Effector memory CD4-positive, alpha-beta T cell (primary cell): ENCODE measurements at regions not wholly inside any gene's neighbourhood (a gene's known extent, or its start where the extent isn't known, plus 50 kb on each side); places are given as distances from the start of the nearest gene placed in this dataset.

Experiments
- DNase-seq, 3 donors: peaks; one replicate each; pipeline ENCODE4 v3.0.0-alpha.2; 2020
- H3K27ac ChIP-seq: 2 replicates; pipeline ENCODE4 v1.7.0; 2013; ENCODE audit warnings: mild to moderate bottlenecking, low read length, moderate library complexity; ENCODE audit not compliant: insufficient read depth, poor library complexity, severe bottlenecking
- H3K27me3 ChIP-seq: replicated peaks from 2 replicates; pipeline ENCODE4 v1.7.0; 2013; ENCODE audit warnings: mild to moderate bottlenecking, low read length; ENCODE audit not compliant: insufficient read depth, control insufficient read depth, poor library complexity, severe bottlenecking
- H3K36me3 ChIP-seq: 2 replicates; pipeline ENCODE4 v1.7.0; 2013; ENCODE audit warnings: mild to moderate bottlenecking, low read length, moderate library complexity; ENCODE audit not compliant: control insufficient read depth, insufficient read depth
- H3K4me1 ChIP-seq: 2 replicates; pipeline ENCODE4 v1.7.0; 2013; ENCODE audit warnings: low read length, mild to moderate bottlenecking; ENCODE audit not compliant: control insufficient read depth, insufficient read depth, poor library complexity, severe bottlenecking
- H3K4me3 ChIP-seq: 2 replicates; pipeline ENCODE4 v1.7.0; 2013; ENCODE audit warnings: low read length, low read depth, mild to moderate bottlenecking; ENCODE audit not compliant: insufficient read depth, poor library complexity, severe bottlenecking
- H3K9me3 ChIP-seq: 2 replicates; pipeline ENCODE4 v1.7.0; 2013; ENCODE audit warnings: mild to moderate bottlenecking, low read length, moderate library complexity; ENCODE audit not compliant: control insufficient read depth

DNA sequence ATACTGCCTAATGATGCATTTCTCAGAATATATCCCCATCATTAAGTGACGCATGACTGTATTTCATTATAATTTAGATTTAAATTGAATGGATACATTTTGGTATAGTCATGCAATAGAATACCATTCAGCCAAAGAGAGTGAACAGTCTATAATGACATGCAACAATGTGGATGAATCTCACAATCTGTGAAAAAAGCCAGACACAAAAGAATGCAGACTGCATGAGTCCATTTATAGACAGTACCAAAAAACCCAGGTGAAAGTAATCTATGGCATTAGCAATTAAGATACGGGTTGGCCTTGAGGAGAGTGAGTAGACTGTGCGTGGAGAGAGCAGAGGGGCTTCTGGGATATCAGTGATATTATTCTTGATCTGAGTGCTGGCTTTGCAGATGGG is 239.7 kb upstream of the PGRMC2 start:
- H3K4me1 ChIP-seq: no peaks in the 10 kb centered on the region

DNA sequence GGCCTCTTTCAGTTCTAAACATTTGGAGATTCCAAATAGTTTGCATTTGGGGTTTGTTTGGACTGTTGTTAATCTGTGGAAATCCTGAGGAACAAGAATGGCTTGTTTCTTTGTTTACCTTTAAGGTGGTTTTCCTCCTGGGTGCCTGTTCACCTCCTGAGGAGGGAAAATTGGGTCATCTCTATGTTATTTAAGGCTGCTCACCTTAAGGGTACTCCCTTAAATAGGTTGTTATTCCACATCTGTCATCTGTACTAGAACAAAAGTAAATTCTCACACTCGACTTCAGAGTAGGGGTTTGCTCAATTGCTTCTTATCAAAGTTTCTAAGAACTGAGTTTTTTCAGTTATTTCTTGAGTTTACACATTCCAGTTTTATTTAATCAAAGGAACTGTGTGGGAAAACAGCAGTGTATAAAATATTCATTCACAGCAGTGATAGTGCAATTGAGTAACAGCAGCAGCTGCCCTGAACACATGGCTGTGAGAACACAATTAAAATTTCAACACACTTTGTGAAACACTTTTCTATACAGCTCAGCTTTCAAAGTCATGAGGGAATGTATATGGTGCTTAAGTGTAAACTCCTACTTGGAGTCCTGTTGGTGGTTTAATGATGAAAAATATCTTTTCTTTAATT is 238.5 kb upstream of the PGRMC2 start:
- DNase-seq: no peak
- Histone ChIP-seq H3K9me3 (no peaks in the 10 kb centered on the region), H3K27me3 (no peaks in the 10 kb centered on the region), H3K4me3 (no peak overlapping the region), H3K4me1 (no peaks in the 10 kb centered on the region), H3K27ac (no peak overlapping the region), H3K36me3 (no peaks in the 10 kb centered on the region)

More for the DNA sequence above, 239.7 kb upstream of the PGRMC2 start:
- no peaks in the 10 kb centered on the region for H3K9me3 ChIP-seq
- H3K4me3 ChIP-seq: no peak overlapping the region
- no peak for DNase-seq
- H3K27ac ChIP-seq: no peak overlapping the region
- no peaks in the 10 kb centered on the region for H3K27me3 ChIP-seq
- H3K36me3 ChIP-seq: no peaks in the 10 kb centered on the region

DNA sequence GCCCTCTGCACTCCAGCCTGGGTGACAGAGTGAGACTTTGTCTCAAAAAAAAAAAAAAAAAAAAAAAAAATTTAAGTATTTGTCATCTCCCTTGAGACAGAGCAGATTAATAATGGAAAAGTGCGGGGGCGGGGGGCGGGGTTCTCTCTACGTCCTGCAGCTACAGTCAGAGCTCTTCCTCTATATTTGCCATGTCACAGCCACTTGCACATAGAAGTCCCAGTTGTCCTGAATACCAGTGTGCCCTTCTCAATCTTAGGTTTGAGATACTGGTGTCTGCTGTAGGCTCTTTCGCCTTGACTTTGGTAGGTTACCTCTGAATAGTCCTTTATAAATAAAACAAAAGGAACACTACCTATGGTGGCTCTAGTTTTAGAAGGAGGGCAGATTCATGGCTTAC is 237.8 kb upstream of the PGRMC2 start:
- Histone ChIP-seq H3K27me3 (no peaks in the 10 kb centered on the region), H3K36me3 (no peaks in the 10 kb centered on the region), H3K9me3 (no peaks in the 10 kb centered on the region), H3K4me3 (no peak overlapping the region), H3K27ac (no peak overlapping the region), H3K4me1 (no peaks in the 10 kb centered on the region)
- no peak for DNase-seq

DNA sequence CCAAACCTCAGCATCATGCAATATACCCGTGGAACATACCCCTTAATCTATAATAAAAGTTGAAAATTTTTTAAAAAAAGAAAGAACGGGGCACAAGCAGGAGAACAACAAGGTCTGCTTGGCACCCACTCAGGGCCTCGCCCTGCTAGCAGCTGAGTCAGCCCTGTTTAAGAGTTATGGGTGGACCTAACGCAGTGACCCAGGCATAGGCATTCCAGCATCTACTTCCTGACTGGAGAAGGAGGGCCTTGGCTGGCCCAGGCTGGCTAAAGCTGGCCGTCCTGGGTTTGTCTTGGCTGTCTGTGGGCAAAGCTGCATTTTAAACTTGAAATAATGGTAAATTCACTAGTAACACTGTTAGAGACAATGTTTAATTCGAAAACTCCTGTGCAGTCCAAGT is 236.7 kb upstream of the PGRMC2 start:
- Histone ChIP-seq H3K4me1 (no peaks in the 10 kb centered on the region), H3K27me3 (no peaks in the 10 kb centered on the region), H3K27ac (no peak overlapping the region), H3K36me3 (no peaks in the 10 kb centered on the region), H3K4me3 (no peak overlapping the region), H3K9me3 (no peaks in the 10 kb centered on the region)
- no peak for DNase-seq

DNA sequence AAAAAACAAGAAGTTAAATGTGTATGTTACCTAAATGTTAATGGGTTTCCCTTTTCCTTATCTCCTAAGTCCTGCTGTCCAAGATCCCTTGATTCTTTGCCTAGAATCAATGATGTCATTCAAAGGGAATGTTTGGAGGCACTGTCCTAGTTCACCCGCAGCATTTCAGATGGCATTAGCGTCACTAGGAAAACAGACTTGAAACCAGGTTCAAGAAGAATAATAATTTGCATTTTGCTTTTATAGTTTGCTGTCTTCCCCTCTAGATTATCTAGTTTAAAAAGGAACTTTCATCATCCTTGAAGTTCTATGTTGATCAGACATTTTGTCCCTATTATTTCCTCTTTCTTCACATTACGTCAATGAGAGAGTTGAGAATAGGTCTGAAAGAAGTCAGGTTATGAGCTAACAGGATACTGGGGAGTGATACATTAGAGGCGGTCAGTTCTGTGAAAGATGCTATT is 234.1 kb upstream of the PGRMC2 start:
- Histone ChIP-seq H3K36me3 (no peaks in the 10 kb centered on the region), H3K4me3 (no peak overlapping the region), H3K27ac (no peak overlapping the region), H3K9me3 (no peaks in the 10 kb centered on the region), H3K4me1 (no peaks in the 10 kb centered on the region), H3K27me3 (no peaks in the 10 kb centered on the region)
- DNase-seq: no peak

DNA sequence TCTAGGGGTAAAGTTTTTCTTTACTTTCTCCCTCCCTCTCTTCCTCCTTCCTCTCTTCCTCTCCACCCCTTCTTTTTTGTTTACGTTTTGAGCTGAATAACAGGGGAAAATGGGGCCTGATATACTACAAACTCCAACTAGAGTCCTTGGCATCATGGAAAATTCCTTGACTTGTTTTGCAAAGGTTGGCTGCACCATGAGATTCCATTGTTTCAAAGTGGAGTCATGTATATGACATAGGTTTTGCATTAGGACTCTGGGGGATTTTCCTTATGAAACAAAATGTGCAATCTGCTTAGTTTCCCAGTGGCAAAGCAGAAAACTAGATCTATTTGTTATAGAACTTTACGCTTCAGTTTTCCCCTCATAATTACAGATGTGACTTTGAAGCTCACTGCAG is 233.5 kb upstream of the PGRMC2 start:
- Histone ChIP-seq H3K27me3 (no peaks in the 10 kb centered on the region), H3K4me1 (no peaks in the 10 kb centered on the region), H3K27ac (no peak overlapping the region), H3K4me3 (no peak overlapping the region), H3K9me3 (no peaks in the 10 kb centered on the region), H3K36me3 (no peaks in the 10 kb centered on the region)
- no peak for DNase-seq

DNA sequence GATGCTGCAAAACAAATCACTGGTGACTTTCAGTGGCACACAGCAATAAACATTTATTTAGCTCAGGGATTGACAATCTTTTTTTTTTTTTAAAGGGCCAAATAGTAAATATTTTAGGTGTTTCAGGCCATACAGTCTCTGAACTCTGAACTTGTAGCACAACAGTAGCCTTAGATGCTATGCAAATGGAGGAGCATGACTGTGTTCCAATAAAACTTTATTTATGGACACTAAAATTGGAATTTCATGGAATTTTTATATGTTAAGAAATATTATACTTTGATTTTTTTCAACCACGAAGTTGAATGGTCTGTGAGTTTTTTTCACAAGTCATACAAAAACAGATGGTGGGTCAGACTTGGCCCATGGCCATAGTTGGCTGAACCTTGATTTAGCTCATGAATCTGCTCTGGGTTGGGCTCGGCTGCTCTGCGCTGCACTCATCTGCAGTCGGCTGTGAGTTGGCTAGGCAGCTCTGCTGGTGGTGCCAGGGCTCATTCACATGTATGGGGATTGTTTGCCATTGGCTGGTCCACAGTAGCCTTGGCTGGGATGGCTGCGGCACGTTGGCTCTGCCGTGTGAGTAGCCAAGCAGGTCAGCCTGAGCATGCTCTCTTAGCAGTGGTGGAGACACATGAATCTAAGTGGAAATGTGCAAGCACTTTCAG is 231.7 kb upstream of the PGRMC2 start:
- H3K4me3 ChIP-seq: no peak overlapping the region
- H3K27ac ChIP-seq: no peak overlapping the region
- H3K27me3 ChIP-seq: no peaks in the 10 kb centered on the region
- DNase-seq: no peak
- no peaks in the 10 kb centered on the region for H3K4me1 ChIP-seq
- no peaks in the 10 kb centered on the region for H3K36me3 ChIP-seq
- H3K9me3 ChIP-seq: no peaks in the 10 kb centered on the region

DNA sequence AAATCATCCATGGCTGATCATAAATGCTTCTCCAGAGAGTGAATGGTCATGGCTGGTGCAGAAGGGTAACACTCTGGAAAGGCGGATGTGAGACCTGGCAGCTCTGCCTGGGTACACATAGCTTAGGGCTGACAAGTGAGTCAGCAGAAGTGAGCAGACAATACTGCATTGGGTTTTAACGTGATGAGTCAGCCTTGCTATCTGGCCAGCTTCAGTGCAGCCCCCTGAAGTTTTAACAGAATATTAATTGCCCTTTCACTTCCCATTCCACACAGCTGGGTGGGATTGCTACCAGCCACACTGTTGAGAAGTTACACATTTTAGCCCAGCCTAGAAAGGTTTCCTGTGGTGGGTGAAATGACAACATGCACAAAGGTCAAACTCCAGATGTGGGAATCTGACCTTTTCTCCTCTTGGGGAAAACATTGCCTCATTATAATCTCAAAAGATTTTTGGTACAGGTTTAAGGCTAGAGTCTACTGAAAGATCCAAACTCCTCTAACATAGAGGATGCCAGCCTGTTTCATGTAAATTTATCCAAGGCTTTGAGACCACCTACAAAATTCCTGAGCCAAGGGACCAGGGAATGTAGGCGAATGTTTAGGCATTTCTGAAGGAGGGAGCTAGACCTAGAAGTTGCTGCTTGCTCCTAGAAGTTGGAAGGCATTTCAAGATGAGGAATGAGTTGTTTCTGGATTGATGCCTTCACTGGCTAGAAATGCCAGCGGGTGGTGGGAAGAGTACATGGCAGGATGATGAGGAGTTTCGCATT is 230.3 kb upstream of the PGRMC2 start:
- DNase-seq: no peak

DNA sequence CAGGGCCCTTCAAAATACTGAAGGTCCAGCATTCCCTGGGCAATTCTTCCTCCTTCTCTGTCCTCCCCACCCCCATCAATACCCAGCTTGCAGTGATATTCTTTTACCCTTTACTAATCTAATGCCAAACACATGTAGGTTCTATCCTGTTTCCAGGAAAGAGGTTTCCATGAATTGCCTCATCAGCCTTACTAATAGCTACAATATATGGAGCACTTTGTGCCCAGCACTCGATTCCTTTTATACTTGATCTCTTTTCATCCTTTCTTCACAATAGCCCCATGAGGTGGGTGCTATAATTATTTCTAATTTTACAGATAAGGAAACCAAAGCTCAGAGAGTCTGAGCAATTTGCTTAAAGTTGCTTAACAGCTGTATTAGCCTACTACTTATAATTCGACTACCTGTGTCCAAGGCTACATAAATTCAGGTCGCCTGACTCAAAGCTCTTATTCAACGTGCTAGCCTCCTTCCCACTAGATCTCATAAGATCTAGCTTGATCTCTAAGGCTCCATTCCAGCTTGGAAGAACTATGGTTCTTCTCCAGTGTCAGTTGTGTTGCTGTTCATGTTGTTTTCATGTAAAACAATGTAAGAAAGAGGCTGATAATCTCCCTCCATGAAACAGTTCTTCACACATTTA is 229.6 kb upstream of the PGRMC2 start:
- H3K27ac ChIP-seq: no peak overlapping the region
- no peaks in the 10 kb centered on the region for H3K27me3 ChIP-seq
- H3K4me1 ChIP-seq: peaks cover 3% of the 10 kb centered on the region
- no peaks in the 10 kb centered on the region for H3K36me3 ChIP-seq
- no peaks in the 10 kb centered on the region for H3K9me3 ChIP-seq
- no peak overlapping the region for H3K4me3 ChIP-seq
- no peak for DNase-seq

More for the DNA sequence above, 230.3 kb upstream of the PGRMC2 start:
- Histone ChIP-seq H3K4me3 (no peak overlapping the region), H3K27ac (no peak overlapping the region), H3K4me1 (peaks cover 1% of the 10 kb centered on the region), H3K27me3 (no peaks in the 10 kb centered on the region), H3K36me3 (no peaks in the 10 kb centered on the region), H3K9me3 (no peaks in the 10 kb centered on the region)
